HG03378 (cell line): ENCODE measurements at regions not wholly inside any gene's neighbourhood (a gene's known extent, or its start where the extent isn't known, plus 50 kb on each side); places are given as distances from the start of the nearest gene placed in this dataset.
"Not testable (repeated sequence)": the region's sequence is repeated elsewhere in the genome, so short reads cannot be mapped to it uniquely, and the experiment has no call there.

Experiments used
- ATAC-seq: cut with Tn5 transposase; IDR thresholded peaks from one replicate; pipeline ENCODE4 v1.9.1; 2021; ENCODE audit warnings: mild to moderate bottlenecking, moderate library complexity; ENCODE audit not compliant: unreplicated experiment

- no peak for ATAC-seq
These were observed 246.9 kb upstream of the RREB1 start for GRCh38 chr6:6860863-6861262.

DNA sequence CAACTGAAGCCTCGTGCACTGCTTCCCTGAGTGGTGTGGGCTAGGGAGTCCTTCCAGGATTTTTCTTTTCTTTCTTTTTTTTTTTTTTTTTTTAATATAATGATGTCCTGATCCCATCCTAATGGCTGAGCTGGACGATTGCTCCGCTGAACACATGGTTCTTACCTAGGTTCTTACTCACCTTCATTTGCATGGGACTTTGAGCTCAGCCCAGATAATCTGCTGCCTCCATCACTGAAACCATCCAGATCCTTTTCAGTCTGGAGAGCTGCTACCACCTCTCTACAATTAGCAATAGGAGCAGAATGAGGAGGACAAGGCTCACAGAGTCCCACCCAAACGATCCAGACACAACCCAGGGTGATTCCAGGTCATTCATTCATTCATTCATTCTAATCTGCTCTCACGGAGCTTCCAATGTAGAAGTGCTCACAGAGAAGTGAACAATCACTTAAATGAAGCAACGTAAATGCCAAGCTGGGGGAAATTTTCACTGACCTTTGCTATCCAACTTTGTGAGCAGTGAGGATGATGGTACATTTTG, 246.3 kb upstream of the RREB1 start:
- no peak for ATAC-seq

DNA sequence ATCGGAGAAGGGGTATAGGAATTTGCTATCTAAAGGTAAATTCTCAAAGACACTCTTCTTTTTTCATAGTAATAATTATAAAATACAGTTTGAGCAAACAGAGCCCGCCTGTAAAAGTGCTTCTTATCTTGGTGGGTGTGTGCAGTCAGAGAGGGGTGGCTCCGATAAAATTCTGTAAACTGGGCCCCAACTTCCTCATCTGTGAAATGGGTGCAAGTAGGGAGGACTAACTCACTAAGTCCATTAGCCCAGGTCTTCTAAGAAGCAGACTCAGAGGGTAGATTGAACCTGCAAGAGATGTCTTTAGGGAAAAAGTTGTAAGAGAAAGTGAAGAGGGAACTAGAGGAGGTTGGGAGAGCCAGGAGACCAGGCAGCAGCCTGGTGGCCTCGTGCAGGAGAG, 245.8 kb upstream of the RREB1 start:
- no peak for ATAC-seq

DNA sequence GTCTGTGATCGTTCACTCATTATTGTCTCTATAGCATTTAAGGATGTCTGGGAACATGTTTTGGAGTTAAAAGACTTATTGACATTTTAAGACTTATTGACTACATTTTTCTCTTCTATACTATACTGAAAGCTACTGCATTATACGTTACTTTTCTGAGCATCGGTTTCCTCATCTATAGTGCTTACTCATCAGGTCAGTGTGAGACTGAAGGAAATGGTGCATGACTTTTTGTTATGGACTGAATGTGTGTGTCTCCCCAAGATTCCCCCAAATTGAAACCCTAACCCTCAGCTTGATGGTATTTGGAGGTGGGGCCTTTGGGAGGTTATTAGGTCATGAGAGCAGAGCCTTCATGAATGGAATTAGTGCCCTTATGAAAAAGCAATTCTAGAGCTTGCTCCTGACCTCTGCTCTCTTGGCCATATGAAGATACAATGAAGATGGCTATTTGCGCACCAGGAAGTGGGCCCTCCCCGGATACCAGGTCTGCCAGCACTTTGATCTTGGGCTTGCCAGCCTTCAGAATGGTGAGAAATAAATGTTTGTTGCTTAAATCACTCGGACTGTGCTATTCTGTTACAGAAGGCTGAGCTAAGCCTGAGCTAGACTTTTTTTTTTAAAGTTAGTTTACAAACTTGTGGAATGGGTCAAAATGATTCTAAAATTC, 243.7 kb upstream of the RREB1 start:
- no peak for ATAC-seq

- no peak for ATAC-seq
These were observed 242.2 kb upstream of the RREB1 start for GRCh38 chr6:6865611-6866010.

DNA sequence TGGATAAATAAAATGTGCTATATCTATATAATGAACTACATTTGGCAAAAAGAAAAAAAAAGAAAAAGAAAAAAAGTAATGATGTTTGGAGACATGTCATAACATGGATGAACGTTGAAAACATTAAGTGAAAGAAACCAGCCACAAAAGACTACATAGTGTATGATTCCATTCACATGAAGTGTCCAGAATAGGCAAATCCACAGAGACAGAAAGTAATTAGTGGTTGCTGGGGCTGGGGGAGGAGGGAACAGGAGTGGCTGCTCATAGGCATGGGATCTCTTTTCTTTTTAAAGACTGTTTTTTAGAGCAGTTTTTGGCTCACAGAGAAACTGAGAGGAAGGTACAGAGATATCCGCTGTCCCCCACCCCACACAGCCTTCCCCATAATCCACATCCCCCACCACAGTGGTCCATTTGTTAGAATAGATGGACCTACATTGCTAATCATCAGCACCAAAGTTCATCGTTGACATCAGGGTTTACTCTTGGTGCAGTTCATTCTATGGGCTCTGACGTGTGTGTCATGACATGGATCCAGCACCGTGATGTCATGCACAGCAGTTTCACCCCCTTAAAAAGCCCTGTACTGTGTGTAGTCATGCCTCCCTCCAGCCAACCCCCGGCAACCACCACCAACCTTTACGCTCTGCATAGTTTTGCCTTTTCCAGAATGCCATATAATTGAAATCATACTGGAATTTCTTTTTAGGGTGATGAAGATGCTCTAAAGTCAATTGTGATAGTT, 240.9 kb upstream of the RREB1 start:
- ATAC-seq: no peak

GRCh38 chr6:6867404-6867799, 240.4 kb upstream of the RREB1 start:
- no peak for ATAC-seq

- no peak for ATAC-seq
These were observed 238.7 kb upstream of the RREB1 start for GRCh38 chr6:6869094-6869493.

DNA sequence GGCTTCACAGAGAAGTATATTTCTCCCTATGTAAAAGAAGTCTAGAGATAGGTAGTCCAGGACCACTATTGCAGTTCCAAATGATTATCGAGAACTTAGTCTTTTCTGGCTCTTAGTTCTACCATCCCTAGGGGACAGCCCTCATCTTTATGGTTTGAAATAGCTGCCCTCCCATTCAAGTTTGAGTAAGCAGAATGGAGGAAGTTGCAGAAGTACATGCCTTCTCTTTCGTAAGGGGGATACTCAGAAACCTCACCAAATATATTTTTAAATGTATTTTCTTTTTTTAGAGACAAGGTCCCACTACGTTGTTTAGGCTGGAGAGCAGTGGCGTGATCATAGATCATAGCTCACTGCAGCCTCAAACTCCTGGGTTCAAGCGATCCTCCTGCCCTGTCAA, 236.8 kb upstream of the RREB1 start:
- ATAC-seq: no peak

DNA sequence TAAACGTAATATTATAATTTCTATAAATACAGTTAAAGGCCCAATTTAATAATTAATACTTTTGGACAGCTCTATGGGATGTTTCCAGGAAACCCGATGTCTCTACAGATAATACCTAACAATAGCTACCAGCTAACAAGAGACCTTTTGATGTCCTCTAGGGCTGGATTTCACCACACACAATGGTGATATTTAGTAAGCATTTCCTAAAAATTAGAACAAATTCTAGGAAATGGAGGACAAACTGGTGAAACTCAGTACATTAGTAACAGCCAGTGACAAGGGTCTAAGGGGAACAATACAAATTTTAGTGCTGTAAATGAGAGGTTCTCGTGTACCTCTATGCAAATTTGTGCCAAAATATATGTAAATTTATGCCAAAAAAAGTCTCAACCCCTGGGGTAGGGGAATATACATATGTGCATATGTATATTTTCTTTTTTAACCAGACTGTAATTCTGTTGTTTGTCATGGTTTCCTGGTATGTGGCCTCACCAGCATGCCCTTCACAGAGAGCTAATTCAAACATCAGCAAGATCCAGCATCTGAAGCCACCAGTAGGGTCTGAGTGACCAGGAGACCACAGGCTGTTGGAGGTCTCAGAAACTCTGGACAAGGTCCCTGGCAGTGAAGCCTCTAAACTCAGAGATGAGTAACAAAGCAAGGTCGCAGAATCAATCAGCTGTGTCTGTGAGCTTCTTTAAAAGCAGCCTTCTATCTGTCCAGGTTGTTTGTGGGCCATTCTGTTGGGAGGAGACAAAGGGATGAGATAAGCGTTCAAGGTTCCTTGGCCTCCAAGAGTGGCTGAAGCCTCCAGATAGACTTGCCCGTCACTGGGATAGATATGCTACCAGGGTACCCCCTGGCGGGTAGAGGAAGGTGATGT, 235.1 kb upstream of the RREB1 start:
- ATAC-seq: no peak

DNA sequence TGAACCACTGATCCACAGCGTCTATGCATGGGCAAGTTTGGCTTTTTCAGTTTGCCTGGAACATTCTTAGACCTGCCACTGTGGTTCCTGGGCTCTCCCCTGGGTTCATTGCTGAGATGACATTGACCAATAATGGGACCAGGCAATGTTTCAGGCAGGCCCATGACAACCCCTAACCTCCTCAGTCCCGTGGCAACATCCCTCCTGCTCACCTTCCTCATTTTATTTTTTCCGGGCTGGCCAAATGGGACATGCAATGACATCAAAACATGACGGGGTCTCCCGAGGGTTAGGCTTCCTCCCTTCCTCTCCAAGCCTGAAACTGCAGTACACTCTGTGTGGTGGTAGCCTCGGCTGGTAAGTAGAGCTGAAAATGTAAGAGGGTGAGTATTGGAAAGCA, 234.0 kb upstream of the RREB1 start:
- ATAC-seq: no peak

DNA sequence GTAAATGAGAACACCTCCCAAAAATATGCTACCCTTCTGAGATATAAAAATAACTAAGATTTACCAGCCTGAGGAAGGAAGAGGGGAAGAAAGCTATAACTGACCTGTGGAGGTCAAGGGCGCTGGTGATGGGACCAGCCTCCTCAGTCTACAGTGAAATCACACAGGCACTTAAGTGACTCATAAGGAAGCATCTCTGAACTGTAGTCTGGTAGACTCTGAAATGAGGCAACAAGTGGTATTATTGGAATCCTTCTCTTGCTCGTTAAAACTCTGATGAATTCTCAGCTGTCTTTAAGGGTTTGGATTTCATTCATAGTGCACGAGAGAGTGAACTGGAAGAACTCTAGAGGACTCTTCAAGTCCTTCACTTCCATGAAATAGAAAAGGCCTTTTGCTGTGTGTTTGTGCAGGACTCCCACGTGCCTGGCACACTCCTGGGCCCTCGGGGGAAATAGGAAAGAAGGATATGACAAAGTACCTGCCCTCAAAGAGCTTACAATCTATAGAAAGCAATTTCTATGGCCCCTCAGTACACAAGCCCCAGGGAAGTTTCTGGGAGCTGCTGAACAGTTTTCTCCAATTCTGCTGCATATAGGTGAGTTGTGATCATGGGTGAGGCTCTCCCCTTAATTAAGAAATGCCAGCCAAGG, 231.8 kb upstream of the RREB1 start:
- ATAC-seq: no peak

DNA sequence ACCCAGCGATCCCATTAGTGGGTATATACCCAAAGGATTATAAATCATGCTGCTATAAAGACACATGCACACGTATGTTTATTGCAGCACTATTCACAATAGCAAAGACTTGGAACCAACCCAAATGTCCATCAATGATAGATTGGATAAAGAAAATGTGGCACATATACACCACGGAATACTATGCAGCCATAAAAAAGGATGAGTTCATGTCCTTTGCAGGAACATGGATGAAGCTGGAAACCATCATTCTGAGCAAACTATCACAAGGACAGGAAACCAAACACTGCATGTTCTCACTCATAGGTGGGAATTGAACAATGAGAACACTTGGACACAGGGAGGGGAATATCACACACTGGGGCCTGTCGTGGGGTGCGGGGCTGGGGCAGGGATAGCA, 230.0 kb upstream of the RREB1 start:
- ATAC-seq: not testable (repeated sequence)

GRCh38 chr6:6878887-6879585, 228.7 kb upstream of the RREB1 start:
- no peak for ATAC-seq

DNA sequence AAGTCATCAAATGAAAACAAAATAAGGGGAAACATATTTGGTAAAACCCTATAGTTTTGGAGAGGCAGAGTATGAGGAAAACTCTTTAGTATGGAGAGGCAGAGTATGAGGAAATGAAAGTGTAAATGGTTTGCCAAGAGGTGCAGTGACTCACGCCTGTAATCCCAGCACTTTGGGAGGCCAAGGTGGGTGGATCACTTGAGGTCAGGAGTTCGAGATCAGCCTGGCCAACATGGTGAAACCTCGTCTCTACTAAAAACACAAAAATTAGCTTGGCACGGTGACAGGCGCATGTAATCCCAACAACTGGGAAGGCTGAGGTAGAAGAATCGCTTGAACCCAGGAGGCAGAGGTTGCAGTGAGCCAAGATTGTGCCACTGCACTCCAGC, 228.2 kb upstream of the RREB1 start:
- ATAC-seq: not testable (repeated sequence)

DNA sequence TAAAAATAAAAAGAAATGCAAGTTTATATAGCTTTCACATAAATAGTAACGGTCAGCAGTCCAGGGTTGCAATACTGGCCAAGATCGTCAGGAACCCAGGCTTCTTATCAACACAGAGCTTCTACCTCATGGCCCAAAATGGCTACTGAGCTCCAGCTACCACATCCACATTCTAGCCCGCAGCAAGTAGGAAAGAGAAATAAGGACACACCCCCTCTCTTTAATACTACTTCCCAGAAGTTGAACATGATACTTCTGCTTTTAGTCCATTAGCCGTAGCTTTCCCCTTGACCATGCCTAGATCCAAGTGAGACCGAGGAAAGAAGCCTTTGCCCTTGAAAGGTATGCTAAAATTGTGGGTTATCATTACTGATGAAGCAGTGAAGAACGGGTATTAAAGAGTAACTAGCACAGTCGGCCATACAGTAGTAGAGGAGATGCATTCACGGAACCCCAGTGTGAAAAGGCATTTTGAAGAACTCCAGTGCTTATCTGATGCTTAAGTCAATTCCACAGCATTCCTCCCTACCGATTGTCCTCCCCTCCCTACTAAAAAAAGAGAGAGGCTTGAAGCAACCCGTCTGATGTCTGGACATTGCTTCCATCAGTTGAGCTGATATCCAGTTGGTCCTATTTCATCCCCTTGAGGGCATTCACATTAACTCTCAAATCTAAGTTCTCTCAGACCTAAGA, 226.9 kb upstream of the RREB1 start:
- no peak for ATAC-seq

DNA sequence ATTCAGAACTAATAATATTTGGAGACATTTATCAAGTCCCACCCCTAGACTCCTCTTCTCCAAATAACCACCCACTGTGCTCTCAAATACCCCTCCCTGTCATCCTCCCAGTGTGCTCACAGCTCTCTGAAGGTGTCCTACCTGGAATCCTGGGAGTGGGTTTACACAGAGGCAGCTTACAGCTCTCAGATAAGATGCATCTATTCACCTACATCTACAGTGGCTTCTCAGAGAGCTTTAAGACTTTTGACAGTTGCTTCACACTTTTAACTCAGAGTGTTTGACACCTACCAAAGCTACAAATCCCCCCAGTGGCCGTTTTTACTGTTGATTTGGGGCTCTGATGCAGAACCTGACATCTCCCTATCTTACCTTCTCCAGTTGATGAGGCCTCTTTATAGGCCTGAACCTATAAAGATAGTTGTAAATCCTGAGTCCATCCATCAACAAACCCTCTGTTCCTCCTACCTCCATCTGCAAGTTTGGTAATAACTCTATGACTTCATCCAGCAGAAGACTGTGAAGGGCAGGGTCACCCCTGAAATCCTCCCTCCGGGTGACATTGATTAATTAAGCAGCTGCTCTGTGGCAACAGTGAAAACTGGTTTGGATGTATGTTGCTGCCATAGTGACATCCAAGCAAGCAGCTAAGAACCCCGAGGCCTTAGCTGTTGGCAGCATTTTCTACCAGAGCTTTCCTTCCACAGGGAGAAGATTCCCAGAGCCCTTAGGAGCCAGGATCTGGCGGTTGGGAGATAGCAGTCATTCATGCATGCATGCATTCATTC, 226.1 kb upstream of the RREB1 start:
- ATAC-seq: no peak

DNA sequence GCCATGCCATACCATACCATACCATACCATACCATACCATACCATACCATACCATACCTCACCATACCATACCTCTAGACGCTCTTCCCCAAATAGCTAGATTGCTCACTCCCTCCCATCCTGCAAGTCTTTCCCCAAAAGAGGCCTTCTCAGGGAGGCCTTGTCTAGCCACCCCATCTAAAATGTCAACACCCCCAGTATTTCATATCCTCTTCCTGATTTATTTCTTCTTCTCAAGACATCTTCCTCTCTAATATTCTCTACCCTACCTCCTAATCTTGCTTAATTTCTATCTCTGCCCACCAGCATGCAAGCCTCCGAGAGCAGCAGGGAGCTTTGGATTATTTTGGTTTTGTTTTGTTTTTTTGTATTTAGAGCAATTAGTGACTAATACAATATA, 225.2 kb upstream of the RREB1 start:
- ATAC-seq: no peak

DNA sequence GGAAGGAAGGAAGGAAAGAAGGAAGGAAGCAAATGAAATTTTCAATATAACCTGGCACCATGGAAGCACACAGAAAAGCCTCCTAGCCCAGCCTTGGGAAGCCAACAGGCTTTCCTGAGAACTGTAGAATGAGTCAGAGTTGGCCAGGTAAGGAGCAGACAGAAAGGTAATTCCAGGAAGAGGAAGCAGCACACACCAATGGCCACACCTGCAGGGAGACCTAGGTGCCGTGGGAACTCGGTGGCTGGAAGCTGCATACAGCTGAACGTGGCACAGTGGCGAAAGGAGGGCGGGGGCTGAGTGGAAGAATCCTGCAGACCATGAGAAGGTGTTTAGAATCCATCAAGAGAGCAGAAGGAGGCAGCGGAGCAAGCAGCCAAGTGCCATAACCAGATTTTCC, 224.8 kb upstream of the RREB1 start:
- no peak for ATAC-seq
